GM12878 (cell line): ENCODE measurements at regions not wholly inside any gene's neighbourhood (a gene's known extent, or its start where the extent isn't known, plus 50 kb on each side); places are given as distances from the start of the nearest gene placed in this dataset.

ENCODE experiments used
- ATAC-seq: fragments of 200-7000 bp; cut with Tn5 transposase; 3 replicates; pipeline ENCODE4 v1.9.1; 2020; ENCODE audit warnings: mild to moderate bottlenecking, moderate library complexity
- BruUV-seq: library from RNA; stranded (reverse); fragments of 400-500 nt; replicated peaks from 2 replicates; lab custom pipeline; 2021; lab: Mats Ljungman, UMichigan
- CTCF ChIA-PET: fragments of 300-600 bp; sonication (Branson Sonifier 250); formaldehyde crosslinking; extraction: SDS; loops from one replicate; lab custom pipeline; 2021; ENCODE audit warnings: inconsistent platforms; lab: Yijun Ruan, JAX
- POLR2A ChIA-PET: fragments of 350-600 bp; formaldehyde crosslinking; extraction: SDS; loops from one replicate; lab custom pipeline; 2021; ENCODE audit warnings: inconsistent platforms; lab: Charles Lee
- RAD21 ChIA-PET: fragments of 300-600 bp; sonication (Branson Sonifier 250); formaldehyde crosslinking; loops from one replicate; lab custom pipeline; 2023; ENCODE audit warnings: antibody characterized with exemption; ENCODE audit not compliant: unreplicated experiment; lab: Charles Lee
- SMC1A ChIA-PET: fragments of 300-600 bp; sonication (Branson Sonifier 250); formaldehyde crosslinking; loops from one replicate; lab custom pipeline; 2023; ENCODE audit not compliant: unreplicated experiment, uncharacterized antibody; lab: Charles Lee
- DNase-seq: peaks from one replicate; pipeline ENCODE4 v3.0.0-alpha.2; 2011; ENCODE audit warnings: low read depth, low spot score
- FAIRE-seq: peaks from 3 replicates; lab custom pipeline; 2011; peaks lifted over from hg19 to GRCh38; lab: Jason Lieb, UNC
- H2AFZ ChIP-seq: 2 replicates; pipeline ENCODE4 v1.6.0; 2011; ENCODE audit warnings: low read depth, low read length, control low read depth; ENCODE audit not compliant: control insufficient read depth
- H3K27ac ChIP-seq: 2 replicates; pipeline ENCODE4 v1.5.1; 2011; ENCODE audit warnings: control low read depth; ENCODE audit not compliant: control insufficient read depth, insufficient read depth
- H3K27me3 ChIP-seq, 2 experiments: replicated peaks in 1 of 2; 2 replicates each; pipeline versions ENCODE4 v1.6.0 to v1.6.1; 2011; ENCODE audit warnings: low read length in 1 of 2; ENCODE audit not compliant: control insufficient read depth in 2 of 2, insufficient read depth in 2 of 2
- H3K36me3 ChIP-seq, 2 experiments: 2 replicates each; pipeline ENCODE4 v1.5.1; 2011; ENCODE audit warnings: low read length in 1 of 2; ENCODE audit not compliant: control insufficient read depth in 2 of 2, insufficient read depth in 2 of 2
- H3K4me1 ChIP-seq: 2 replicates; pipeline ENCODE4 v1.6.1; 2011; ENCODE audit warnings: mild to moderate bottlenecking, low read length, moderate library complexity, mixed read lengths; ENCODE audit not compliant: control insufficient read depth, insufficient read depth
- H3K4me2 ChIP-seq: 2 replicates; pipeline ENCODE4 v1.6.0; 2011; ENCODE audit warnings: control low read depth; ENCODE audit not compliant: control insufficient read depth, insufficient read depth
- H3K4me3 ChIP-seq: fragments of 200-600 bp; sonication (generic); 2 replicates; pipeline ENCODE4 v1.5.1; 2016
- H3K79me2 ChIP-seq: 2 replicates; pipeline ENCODE4 v1.6.0; 2011; ENCODE audit warnings: low read length; ENCODE audit not compliant: control insufficient read depth, insufficient read depth
- H3K9ac ChIP-seq: 2 replicates; pipeline ENCODE4 v1.8.0; 2011; ENCODE audit warnings: low read length, control low read depth, mixed read lengths; ENCODE audit not compliant: control insufficient read depth, insufficient read depth
- H3K9me3 ChIP-seq: replicated peaks from 3 replicates; pipeline ENCODE4 v1.5.1; 2011; ENCODE audit warnings: mild to moderate bottlenecking, low read length; ENCODE audit not compliant: control insufficient read depth, insufficient read depth
- H4K20me1 ChIP-seq: 2 replicates; pipeline ENCODE4 v1.6.0; 2011; ENCODE audit not compliant: control insufficient read depth, insufficient read depth
- FOS ChIP-seq: IDR thresholded peaks from 3 replicates; pipeline ENCODE4 v1.6.1; 2011; ENCODE audit warnings: borderline replicate concordance; ENCODE audit not compliant: insufficient read length; ENCODE audit errors: extremely low read depth
- FOXM1 ChIP-seq: IDR thresholded peaks from 2 replicates; pipeline ENCODE4 v1.6.1; 2012; ENCODE audit warnings: low read depth, mild to moderate bottlenecking, inconsistent platforms, low read length, moderate library complexity
- JUND ChIP-seq: IDR thresholded peaks from 2 replicates; pipeline ENCODE4 v1.6.1; 2012; ENCODE audit warnings: low read depth, mild to moderate bottlenecking, low read length, improper control_type of control experiment, moderate library complexity
- KDM1A ChIP-seq: fragments of 200-600 bp; sonication (generic); IDR thresholded peaks from 2 replicates; pipeline ENCODE4 v1.6.1; 2016; ENCODE audit warnings: borderline replicate concordance
- KLF5 ChIP-seq: fragments of 450-650 bp; IDR thresholded peaks from 2 replicates; pipeline ENCODE4 v1.6.1; 2014; ENCODE audit warnings: mild to moderate bottlenecking; ENCODE audit not compliant: partially characterized antibody
- LARP7 ChIP-seq: fragments of 450-650 bp; IDR thresholded peaks from 2 replicates; pipeline ENCODE4 v1.6.1; 2017; ENCODE audit warnings: mild to moderate bottlenecking
- MTA3 ChIP-seq: IDR thresholded peaks from 2 replicates; pipeline ENCODE4 v1.6.1; 2012; ENCODE audit warnings: low read length, inconsistent platforms, borderline replicate concordance
- NFYB ChIP-seq: IDR thresholded peaks from 2 replicates; pipeline ENCODE4 v1.6.1; 2011; ENCODE audit warnings: low read depth, mild to moderate bottlenecking, low read length, improper control_type of control experiment, moderate library complexity; ENCODE audit not compliant: insufficient read depth
- NRF1 ChIP-seq: conservative IDR thresholded peaks from 2 replicates; pipeline ENCODE4 v1.6.1; 2011; ENCODE audit warnings: mild to moderate bottlenecking, low read depth, low read length, improper control_type of control experiment
- POU2F2 ChIP-seq: IDR thresholded peaks from 3 replicates; pipeline ENCODE4 v1.6.1; 2011; ENCODE audit warnings: low read depth, mild to moderate bottlenecking, low read length, borderline replicate concordance
- RFX5 ChIP-seq: IDR thresholded peaks from 2 replicates; pipeline ENCODE4 v1.6.1; 2011; ENCODE audit warnings: low read depth, low read length, improper control_type of control experiment
- SIN3A ChIP-seq: IDR thresholded peaks from 2 replicates; pipeline ENCODE4 v1.6.1; 2012; ENCODE audit warnings: low read depth, low read length, improper control_type of control experiment
- SRF ChIP-seq, 2 experiments: IDR thresholded peaks; 2 replicates each; pipeline ENCODE4 v1.6.1; 2011; ENCODE audit warnings: low read depth in 2 of 2, low read length in 2 of 2, mild to moderate bottlenecking in 1 of 2, moderate library complexity in 1 of 2
- SUPT20H ChIP-seq: IDR thresholded peaks from 2 replicates; pipeline ENCODE4 v1.6.1; 2011; ENCODE audit warnings: low read depth, mild to moderate bottlenecking, low read length, moderate library complexity, borderline replicate concordance; ENCODE audit not compliant: control insufficient read depth
- TAF1 ChIP-seq: IDR thresholded peaks from 2 replicates; pipeline ENCODE4 v1.6.1; 2011; ENCODE audit warnings: mild to moderate bottlenecking, low read depth, low read length, borderline replicate concordance
- TBL1XR1 ChIP-seq: IDR thresholded peaks from 2 replicates; pipeline ENCODE4 v1.6.1; 2012; ENCODE audit warnings: low read depth, low read length, improper control_type of control experiment
- ZNF217 ChIP-seq: fragments of 450-650 bp; IDR thresholded peaks from 2 replicates; pipeline ENCODE4 v1.6.1; 2017; ENCODE audit warnings: antibody characterized with exemption, mild to moderate bottlenecking
- ZNF274 ChIP-seq: IDR thresholded peaks from one replicate; pipeline ENCODE4 v1.8.0; 2011; ENCODE audit not compliant: insufficient read length, insufficient read depth
- ZSCAN29 ChIP-seq: fragments of 450-650 bp; IDR thresholded peaks from 2 replicates; pipeline ENCODE4 v1.6.1; 2017; ENCODE audit warnings: mild to moderate bottlenecking, moderate library complexity
- WGBS: methylation state at CpG from one replicate; pipeline ENCODE4 v1.1.6; 2016; ENCODE audit warnings: low lambda C conversion rate; ENCODE audit not compliant: insufficient replicate concordance, insufficient coverage; ENCODE audit errors: missing lambda C conversion rate; 5-methylcytosine and 5-hydroxymethylcytosine counted together
- in situ Hi-C: fragments of 300-500 bp; cut with MboI; formaldehyde crosslinking; loops from 9 replicates; pipeline ENCODE4 v1.14.3; 2018; ENCODE audit warnings: mixed read lengths
- intact Hi-C: fragments of 100-400 bp; cut with micrococcal nuclease; formaldehyde crosslinking; loops from one replicate; pipeline ENCODE4 v1.14.2; 2022; ENCODE audit not compliant: unreplicated experiment
- TF ChIP-seq, protein P1 (sequence below): fragments of 450-650 bp; IDR thresholded peaks from 2 replicates; pipeline ENCODE4 v1.6.1; 2017; ENCODE audit warnings: mild to moderate bottlenecking, low read depth, inconsistent platforms; ENCODE audit not compliant: poor library complexity, severe bottlenecking

DNA sequence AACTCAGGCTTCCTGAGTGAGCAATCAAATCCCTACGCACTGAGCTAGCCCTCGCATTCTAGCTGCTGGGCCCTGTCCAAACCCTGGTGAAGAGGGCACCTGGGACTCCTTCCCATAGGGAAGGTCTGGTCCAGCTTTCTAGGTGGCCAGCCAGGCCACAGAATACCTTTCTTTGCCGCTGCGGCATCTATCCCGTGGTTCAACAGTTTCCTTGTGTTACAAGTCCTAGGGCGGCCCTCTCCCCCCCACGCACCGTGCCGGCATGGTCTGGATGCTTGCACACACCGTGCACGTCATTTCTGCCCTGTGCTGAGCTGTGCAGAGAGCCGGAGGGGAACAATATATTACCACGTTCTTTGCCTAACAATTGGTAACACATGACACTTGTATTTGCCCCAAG lies 164.6 kb upstream of the TSHZ3 start:
- H2AFZ ChIP-seq = no peak overlapping the region
- no peaks in the 10 kb centered on the region; the same call in 2 of the 3 replicates for H3K9me3 ChIP-seq
- no peaks in the 10 kb centered on the region for H3K79me2 ChIP-seq
- H3K4me1 ChIP-seq = no peaks in the 10 kb centered on the region
- FAIRE-seq = no peak
- no peaks in the 10 kb centered on the region for H4K20me1 ChIP-seq
- ChIA-PET RAD21 (no interaction called here), SMC1A (no interaction called here), POLR2A (no interaction called here), CTCF (no interaction called here)
- H3K9ac ChIP-seq = no peak overlapping the region
- no peaks in the 10 kb centered on the region for H3K27me3 ChIP-seq
- ATAC-seq = no peak
- intact Hi-C loops = no loop called here
- TF ChIP-seq ZNF274 = no peak
- no peak for TF ChIP-seq RFX5
- no peak for TF ChIP-seq TAF1
- TF ChIP-seq FOXM1 = no peak
- TF ChIP-seq NRF1 = no peak
- TF ChIP-seq TBL1XR1 = no peak
- no peak for TF ChIP-seq SUPT20H
- no peak for DNase-seq
- no TSS peak for BruUV-seq
- WGBS = 22% methylated on average over 13 of the region's 13 CpGs
- no peak overlapping the region for H3K27ac ChIP-seq
- H3K36me3 ChIP-seq = no peaks in the 10 kb centered on the region
- no peak overlapping the region for H3K4me3 ChIP-seq
- in situ Hi-C loops = no loop called here
- H3K4me2 ChIP-seq = no peak overlapping the region

DNA sequence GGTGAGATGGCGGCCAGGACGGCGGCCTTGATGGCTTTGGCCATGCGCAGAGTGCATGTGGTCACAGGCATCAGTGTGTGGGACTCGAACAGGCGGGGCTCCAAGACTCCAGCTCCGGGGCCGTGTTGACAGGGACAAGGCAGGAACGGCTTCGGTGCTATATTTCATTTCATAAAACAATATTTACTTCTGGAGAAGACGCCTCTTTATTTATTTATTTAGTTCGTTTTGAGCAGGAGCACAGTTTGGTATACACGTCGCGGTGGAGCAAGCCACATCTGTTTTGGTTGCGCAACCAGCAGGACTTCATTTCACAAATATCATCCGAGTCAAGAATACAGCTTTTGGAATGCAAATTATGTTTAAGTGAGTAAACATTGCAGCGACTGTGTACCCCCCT lies 166.7 kb upstream of the TSHZ3 start:
- Histone ChIP-seq H2AFZ (no peak overlapping the region), H3K9ac (no peak overlapping the region), H3K4me1 (no peaks in the 10 kb centered on the region), H3K27ac (no peak overlapping the region), H3K9me3 (no peaks in the 10 kb centered on the region; the same call in 2 of the 3 replicates), H3K4me2 (no peak overlapping the region), H3K27me3 (no peaks in the 10 kb centered on the region), H3K36me3 (no peaks in the 10 kb centered on the region), H3K79me2 (no peaks in the 10 kb centered on the region), H3K4me3 (no peak overlapping the region), H4K20me1 (no peaks in the 10 kb centered on the region)
- BruUV-seq = no TSS peak
- FAIRE-seq (no peak), DNase-seq (no peak), ATAC-seq (no peak)
- ChIA-PET RAD21 (no interaction called here), POLR2A (no interaction called here), SMC1A (no interaction called here), CTCF (no interaction called here)
- in situ Hi-C loops = no loop called here
- intact Hi-C loops = no loop called here
- WGBS = 48% methylated on average over 18 of the region's 18 CpGs
- no peak for TF ChIP-seq ZNF217
- TF ChIP-seq, protein P1, sequence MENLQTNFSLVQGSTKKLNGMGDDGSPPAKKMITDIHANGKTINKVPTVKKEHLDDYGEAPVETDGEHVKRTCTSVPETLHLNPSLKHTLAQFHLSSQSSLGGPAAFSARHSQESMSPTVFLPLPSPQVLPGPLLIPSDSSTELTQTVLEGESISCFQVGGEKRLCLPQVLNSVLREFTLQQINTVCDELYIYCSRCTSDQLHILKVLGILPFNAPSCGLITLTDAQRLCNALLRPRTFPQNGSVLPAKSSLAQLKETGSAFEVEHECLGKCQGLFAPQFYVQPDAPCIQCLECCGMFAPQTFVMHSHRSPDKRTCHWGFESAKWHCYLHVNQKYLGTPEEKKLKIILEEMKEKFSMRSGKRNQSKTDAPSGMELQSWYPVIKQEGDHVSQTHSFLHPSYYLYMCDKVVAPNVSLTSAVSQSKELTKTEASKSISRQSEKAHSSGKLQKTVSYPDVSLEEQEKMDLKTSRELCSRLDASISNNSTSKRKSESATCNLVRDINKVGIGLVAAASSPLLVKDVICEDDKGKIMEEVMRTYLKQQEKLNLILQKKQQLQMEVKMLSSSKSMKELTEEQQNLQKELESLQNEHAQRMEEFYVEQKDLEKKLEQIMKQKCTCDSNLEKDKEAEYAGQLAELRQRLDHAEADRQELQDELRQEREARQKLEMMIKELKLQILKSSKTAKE = no peak
- no peak for TF ChIP-seq SIN3A
- TF ChIP-seq ZSCAN29 = no peak
- no peak for TF ChIP-seq KDM1A
- TF ChIP-seq KLF5 = no peak
- TF ChIP-seq POU2F2 = no peak
- TF ChIP-seq FOS = no peak
- TF ChIP-seq MTA3 = no peak
- TF ChIP-seq SRF (IDR thresholded peaks at IDR 0.05; ENCODE audit: low read depth in 2 of 2, low read length in 2 of 2) = no peak
- no peak for TF ChIP-seq LARP7
- no peak for TF ChIP-seq JUND
- TF ChIP-seq NFYB = no peak
